ENCODE measurements at regions not wholly inside any gene's neighbourhood (a gene's known extent, or its start where the extent isn't known, plus 50 kb on each side); places are given as distances from the start of the nearest gene placed in this dataset.
A peak's percentile ranks its signal among the peaks of the same experiment; 100 is the strongest.

- TF ChIP-seq CTCF (IDR thresholded peaks at IDR 0.05; ENCODE audit: low read depth, low read length) (no peak), MYC (IDR thresholded peaks at IDR 0.05; ENCODE audit: low read depth, low read length) (no peak), POLR2A (IDR thresholded peaks at IDR 0.05; ENCODE audit: extremely low read depth, insufficient read length) (no peak), MAX (IDR thresholded peaks at IDR 0.05; ENCODE audit: low read depth, low read length) (no peak)
- DNase-seq (ENCODE audit: low read depth) = no peak
- H3K4me3 ChIP-seq (ENCODE audit: low read depth, low read length) = no peak overlapping the region
These were observed 78.7 kb upstream of the NWD2 start for GRCh38 chr4:37165844-37166243.

GRCh38 chr4:37169956-37170355 is 74.6 kb upstream of the NWD2 start:
- no peak for DNase-seq (ENCODE audit: low read depth)
- H3K4me3 ChIP-seq (ENCODE audit: low read depth, low read length) = no peak overlapping the region
- TF ChIP-seq CTCF (IDR thresholded peaks at IDR 0.05; ENCODE audit: low read depth, low read length) (no peak), MYC (IDR thresholded peaks at IDR 0.05; ENCODE audit: low read depth, low read length) (no peak)

- DNase-seq (ENCODE audit: low read depth) = peak; percentile 38
- no peak overlapping the region for H3K4me3 ChIP-seq (ENCODE audit: low read depth, low read length)
- TF ChIP-seq MYC (IDR thresholded peaks at IDR 0.05; ENCODE audit: low read depth, low read length) = no peak
- TF ChIP-seq CTCF (IDR thresholded peaks at IDR 0.05; ENCODE audit: low read depth, low read length) = peak; percentile 65
- TF ChIP-seq MAX (IDR thresholded peaks at IDR 0.05; ENCODE audit: low read depth, low read length) = no peak
- no peak for TF ChIP-seq POLR2A (IDR thresholded peaks at IDR 0.05; ENCODE audit: extremely low read depth, insufficient read length)
These were observed 56.4 kb upstream of the NWD2 start for GRCh38 chr4:37188100-37188499.

All from NB4 (cell line).